PC-9 (cell line): ENCODE measurements at regions not wholly inside any gene's neighbourhood (a gene's known extent, or its start where the extent isn't known, plus 50 kb on each side); places are given as distances from the start of the nearest gene placed in this dataset.

Experiments used
- EZH2 ChIP-seq: fragments of 200-600 bp; sonication (generic); IDR thresholded peaks from 2 replicates; pipeline ENCODE4 v1.8.0; 2017; ENCODE audit warnings: antibody characterized with exemption, low read depth
- TF ChIP-seq, protein P1 (sequence below): fragments of 200-600 bp; sonication (generic); conservative IDR thresholded peaks from 2 replicates; pipeline ENCODE4 v1.6.1; 2017; ENCODE audit warnings: mixed run types, antibody characterized with exemption, mild to moderate bottlenecking, moderate library complexity

DNA sequence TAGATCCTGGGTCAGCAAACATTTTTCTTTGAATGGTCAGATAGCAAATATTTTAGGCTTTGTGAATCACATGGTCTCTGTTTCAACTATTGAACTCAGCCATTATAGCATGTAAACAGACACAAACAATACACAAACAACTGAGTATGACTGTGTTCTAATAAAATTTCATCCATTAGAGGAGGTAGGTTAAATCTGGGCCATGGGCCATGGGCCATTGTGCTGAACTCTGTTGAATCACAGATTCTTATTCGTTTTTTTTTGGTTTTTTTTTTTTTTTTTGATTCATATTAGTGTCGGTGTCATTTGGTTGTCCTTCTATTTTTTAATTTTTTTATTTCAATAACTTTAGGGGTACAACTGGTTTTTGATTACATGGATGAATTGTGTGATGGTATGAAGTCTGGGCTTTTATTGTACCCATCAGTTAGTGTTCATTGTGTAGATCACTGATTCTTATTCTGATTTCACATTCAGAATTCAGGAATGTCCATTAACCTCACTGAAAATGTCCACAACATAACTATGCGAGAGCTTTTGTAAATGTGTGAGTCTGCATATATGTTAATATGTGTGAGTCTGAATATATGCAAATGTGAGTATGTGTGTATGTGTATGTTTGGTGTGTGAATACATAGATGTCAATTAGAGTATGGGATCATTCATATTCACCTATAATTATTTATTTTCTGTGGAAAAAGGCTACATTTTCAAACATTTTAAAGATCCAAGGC, 443.7 kb upstream of the GRM3 start:
- TF ChIP-seq, protein P1, sequence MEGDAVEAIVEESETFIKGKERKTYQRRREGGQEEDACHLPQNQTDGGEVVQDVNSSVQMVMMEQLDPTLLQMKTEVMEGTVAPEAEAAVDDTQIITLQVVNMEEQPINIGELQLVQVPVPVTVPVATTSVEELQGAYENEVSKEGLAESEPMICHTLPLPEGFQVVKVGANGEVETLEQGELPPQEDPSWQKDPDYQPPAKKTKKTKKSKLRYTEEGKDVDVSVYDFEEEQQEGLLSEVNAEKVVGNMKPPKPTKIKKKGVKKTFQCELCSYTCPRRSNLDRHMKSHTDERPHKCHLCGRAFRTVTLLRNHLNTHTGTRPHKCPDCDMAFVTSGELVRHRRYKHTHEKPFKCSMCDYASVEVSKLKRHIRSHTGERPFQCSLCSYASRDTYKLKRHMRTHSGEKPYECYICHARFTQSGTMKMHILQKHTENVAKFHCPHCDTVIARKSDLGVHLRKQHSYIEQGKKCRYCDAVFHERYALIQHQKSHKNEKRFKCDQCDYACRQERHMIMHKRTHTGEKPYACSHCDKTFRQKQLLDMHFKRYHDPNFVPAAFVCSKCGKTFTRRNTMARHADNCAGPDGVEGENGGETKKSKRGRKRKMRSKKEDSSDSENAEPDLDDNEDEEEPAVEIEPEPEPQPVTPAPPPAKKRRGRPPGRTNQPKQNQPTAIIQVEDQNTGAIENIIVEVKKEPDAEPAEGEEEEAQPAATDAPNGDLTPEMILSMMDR, result no peak
- TF ChIP-seq EZH2, result no peak
